ENCODE measurements at regions not wholly inside any gene's neighbourhood (a gene's known extent, or its start where the extent isn't known, plus 50 kb on each side); places are given as distances from the start of the nearest gene placed in this dataset.
"Not testable (repeated sequence)": the region's sequence is repeated elsewhere in the genome, so short reads cannot be mapped to it uniquely, and the experiment has no call there.

DNA sequence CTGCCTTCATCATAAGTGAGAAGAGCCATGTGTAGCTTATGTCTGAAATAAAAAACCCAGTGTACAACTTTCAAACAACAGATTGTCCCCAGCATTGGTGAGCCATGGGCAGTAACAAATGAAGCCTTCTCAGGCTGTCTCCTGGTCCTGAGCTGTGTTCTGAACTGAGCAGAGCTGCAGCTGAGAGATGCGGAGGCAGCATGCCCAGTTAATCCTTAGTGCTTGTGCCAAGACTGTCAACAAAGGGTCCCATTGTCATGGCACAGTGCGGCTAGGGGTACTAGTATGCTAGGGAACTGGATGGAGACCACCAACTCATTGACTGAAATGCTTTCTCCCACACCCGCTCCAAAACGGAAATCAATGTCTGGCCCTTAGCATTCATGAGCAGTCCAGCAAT is 154.3 kb downstream of the RMST start:
- DNase-seq = no peak

DNA sequence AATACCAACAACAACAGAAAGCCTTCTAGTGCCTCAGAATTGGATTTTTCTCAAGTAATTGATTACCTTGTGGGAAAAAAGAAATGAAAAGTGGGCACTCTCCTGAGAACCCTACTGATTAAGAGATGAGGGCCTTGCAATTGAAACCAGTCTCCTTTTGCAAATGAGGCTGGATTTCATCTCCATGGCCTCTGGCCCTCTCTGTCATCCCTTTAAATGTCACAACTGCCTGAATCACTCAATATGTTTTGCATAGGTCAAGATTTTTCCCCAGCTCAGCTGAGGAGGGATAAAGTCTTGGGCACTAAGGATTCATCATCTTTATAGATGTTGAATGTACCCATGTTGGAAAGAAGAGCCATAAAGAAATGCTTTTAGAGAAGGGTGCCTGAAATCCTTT is 166.4 kb downstream of the RMST start:
- DNase-seq = no peak

DNA sequence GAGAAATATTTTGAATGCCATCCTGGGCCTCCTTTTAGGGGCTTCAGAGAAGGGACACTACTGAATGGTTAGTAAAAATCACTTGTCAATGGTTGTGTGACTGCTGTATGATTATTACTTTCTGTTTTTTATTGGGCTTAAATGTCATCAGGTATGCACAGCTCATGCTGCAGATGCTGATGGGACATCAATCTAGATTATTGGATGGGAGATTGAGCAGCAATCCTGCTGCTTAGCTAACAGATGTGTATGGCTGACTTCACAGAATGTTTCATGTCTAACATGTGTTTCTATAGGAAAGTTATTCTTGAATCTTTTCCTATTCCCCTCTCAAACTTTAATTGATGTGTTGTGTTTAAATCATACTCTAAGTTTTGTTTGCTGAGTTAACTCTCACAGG is 166.8 kb downstream of the RMST start:
- DNase-seq = no peak

DNA sequence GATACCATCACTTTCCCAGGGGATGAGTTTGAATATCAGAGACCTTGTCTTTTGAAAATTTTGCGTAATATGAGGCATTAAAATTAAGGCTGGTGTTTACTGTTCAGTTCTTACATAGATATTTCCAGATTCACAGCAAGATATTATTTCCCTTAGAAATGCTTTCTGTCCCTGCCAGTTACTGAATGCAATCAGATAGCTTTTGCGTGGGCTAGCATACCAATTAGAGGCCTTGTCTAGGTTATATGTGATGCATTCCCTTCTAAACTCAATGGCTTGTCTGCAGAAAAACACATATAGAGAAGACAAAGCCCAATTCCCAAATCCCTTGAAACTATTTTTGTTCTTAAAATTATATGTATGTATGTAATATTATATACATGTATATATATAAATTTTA is 167.8 kb downstream of the RMST start:
- no peak for DNase-seq

DNA sequence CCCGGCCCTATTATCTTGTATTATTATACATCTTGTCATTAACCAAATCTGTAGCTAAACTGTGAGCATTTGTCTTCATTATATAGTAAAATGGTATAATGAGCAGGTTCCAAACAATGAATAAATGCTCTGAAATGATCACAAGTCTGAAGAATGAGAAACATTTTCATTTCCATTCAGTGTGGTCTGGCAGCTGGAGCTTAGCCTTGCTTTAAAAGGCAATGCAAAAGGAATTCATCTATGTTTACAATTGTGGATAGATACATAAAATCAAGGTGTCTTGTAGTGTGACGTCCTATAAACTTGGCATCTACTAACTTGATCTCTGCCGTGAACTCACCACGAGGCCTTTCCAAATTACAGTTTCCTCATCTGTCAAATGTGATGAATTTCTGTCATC is 168.3 kb downstream of the RMST start:
- no peak for DNase-seq

DNA sequence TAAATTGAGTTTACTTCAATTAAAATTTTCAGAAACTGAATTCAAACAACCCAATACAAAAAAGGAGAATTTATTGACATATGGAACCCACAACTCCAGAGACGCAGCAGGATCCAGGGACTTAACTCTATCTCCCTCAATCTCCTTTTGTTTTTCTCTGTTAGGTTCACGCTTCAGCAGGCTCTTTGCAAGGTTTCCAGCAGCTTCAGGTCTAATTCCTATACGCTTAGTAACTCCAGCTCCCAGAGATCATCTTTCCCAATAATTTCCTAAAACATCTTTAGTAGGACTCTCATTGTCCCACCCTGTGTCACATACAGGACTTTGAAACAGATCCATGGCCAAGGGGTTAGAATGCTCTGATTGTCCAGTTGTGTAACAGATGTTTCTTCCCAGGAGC is 175.2 kb downstream of the RMST start:
- DNase-seq = no peak

DNA sequence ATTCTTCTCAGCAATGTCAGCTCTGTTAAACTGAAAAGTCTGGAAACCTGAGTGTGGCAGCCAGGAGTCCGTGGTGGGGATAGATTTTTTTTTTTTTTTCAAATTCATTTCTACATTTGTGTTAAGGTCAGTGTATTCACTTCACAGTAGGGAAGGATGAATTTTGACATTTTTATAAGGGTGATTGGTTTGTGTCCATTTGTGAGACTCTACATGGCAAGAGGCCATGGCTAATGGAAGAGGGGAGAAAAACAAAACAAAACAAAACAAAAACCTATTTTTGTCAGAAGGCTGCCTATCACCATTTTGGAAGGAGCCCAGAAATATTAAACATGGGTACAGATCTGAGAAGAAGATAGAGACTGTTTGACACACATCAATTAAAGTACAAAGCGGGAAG is 176.1 kb downstream of the RMST start:
- DNase-seq = no peak

DNA sequence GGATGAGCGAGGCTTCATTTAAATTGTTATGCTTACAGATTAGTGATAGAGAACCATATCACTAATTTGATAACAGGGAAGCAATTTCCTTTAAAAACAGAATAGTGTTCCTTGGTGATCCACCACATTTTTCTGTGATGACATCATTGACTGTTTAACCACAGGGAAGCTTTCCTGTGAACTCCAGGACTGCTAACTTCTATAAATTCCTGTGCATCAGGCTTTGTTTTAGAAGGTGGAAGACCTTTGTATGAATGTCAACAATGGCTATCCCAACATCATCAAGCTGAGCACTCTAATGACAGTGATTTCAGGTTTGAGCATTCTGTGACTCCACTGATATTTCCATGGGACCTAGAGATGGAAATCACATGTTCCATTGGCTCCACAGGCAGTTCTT is 177.1 kb downstream of the RMST start:
- DNase-seq = no peak

DNA sequence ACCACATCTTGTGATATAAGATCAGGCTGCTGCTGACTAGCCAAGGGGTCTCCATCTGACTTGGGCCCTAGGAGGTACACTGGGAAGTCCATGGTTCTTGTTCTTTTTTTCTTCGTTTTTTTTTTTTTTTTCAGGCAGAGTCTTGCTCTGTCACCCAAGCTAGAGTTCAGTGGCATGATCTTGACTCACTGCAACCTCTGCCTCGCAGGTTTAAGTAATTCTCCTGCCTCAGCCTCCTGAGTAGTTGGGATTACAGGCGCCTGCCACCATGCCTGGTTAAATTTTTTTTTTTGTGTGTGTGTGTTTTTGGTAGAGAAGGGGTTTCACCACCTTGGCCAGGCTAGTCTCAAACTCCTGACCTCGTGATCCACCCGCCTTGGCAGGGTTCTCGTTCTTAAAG is 178.2 kb downstream of the RMST start:
- DNase-seq = no peak

DNA sequence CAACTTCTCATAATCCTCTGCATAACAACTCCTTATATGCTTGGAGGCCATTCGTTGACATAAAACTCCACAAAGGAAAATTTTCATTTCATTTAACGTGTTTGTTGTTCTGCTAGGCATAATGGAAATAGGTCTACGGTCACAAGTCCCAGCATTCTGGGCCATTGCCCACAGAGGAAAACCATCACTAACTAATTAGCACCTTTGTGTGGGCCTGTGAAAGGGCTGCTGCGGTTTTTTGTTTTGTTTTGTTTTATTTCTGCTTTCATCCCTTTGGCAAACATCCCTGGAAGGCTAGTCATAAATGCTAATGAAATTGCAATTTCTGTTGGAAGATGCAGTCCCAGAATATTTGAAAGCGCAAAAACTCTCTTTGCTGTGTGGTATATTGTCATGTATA is 180.3 kb downstream of the RMST start:
- no peak for DNase-seq

DNA sequence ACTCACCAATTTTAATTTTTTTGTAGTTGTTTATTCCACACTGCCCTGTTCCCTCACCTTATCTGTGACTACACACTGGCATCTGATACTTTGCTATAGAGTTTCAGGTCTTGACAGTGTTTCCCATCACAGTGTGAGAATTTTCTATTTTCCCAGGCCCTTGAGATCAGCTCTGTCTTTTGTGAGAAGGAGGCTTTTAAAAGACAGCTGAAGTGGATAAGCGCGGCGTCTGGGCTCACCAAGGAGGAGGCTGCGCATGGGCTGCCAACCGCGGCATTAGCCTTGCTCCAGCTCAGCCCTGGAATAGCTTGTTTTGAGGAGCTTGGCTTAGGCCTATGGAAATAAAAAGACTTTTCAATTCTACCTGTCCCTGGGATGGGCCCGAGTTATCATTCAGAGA is 181.3 kb downstream of the RMST start:
- no peak for DNase-seq

DNA sequence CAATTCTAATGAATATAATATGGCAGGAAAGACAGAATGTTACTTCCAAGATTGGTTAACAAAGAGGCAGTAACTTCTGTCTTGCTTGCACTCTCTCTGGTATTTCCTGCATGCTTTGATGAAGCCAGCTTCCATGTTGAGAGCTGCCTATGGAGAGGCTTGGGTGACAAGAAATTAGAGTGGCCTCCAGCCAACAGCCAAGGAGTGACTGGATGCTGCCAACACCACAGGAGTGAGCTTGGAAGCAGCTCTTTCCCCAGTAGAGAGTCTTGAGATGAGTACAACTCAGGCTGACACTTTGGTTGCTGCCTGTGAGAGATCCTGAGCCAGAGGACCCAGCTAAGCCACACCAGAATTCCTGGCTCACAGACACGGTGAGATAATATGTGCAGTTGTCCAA is 183.1 kb downstream of the RMST start:
- no peak for DNase-seq

DNA sequence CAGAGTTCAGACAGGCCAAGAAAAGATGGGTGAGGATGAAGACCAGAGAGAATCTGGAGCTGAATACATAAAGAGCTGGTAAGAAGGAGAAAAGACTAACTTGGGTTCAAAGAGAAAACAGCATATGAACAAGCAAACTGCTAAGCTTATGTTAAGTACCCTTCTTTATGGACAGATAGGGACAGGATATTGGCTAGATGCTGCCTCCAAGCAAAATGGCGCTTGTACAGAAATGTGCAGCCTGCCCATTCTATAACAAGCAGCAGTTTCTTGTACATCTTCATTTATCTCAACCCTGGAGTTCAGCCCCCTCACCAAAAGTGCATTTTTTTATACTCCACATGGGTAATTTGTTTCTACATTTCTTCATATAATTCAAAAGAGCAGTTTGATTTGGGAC is 184.5 kb downstream of the RMST start:
- no peak for DNase-seq

DNA sequence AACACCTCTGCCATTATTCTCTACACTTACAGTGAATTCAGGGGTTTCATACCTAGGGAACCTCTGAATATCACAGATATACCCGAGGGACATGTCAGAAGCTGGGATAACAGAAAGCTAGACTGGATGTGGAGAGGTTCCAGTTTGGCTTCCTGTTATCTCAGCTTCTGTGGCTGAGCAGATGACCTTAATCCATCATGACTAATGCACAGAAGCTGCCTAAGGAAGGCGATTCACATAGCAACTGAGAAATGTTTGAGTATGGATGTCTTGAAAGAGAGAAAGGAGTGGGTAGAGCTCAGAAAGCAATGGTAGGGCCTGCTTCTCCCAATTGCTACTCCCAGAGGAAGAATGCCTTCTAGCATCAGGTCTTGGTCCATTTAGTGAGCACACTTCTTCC is 187.6 kb downstream of the RMST start:
- DNase-seq = no peak

DNA sequence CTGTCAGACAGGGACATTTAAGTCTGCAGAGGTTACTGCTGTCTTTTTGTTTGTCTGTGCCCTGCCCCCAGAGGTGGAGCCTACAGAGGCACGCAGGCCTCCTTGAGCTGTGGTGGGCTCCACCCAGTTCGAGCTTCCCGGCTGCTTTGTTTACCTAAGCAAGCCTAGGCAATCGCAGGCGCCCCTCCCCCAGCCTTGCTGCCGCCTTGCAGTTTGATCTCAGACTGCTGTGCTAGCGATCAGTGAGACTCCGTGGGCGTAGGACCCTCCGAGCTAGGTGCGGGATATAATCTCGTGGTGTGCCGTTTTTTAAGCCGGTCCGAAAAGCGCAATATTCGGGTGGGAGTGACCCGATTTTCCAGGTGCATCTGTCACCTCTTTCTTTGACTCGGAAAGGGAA is 193.9 kb downstream of the RMST start:
- not testable (repeated sequence) for DNase-seq

DNA sequence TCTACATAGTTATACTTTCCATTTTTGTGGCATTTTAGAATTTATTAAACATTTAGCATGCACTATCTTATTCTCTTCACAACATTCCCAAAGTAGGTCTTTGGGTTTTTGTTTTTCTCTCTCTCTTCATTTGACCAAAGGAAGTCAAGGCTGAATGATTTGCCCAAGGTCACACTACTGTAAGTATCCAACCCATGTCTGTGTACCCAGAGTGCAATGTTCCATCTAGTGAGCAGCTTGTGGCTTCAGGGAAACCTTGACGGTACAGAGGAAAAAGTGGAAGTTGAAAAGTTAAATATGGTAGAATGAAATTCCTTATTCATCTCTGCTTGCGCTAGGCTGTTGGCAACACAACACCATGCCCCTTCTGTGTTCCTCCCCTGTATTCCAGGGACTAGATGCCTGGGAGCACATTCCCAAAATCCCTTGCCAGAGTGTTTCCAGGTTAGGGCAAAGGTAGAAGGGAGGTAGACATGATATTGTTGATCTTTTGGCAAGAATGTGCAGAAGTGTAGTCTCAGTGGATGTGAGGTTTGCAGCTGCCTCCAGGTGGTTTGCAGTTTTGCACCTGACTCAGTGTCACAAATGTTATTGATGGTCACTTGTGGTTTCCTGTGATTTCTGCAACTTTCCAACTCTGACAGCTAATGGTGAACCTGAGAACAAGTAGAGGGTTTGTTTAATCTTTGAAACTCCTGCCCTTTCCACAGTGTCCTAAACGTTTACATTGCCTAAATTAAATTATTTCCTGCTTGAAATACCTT is 196.7 kb downstream of the RMST start:
- no peak for DNase-seq

DNA sequence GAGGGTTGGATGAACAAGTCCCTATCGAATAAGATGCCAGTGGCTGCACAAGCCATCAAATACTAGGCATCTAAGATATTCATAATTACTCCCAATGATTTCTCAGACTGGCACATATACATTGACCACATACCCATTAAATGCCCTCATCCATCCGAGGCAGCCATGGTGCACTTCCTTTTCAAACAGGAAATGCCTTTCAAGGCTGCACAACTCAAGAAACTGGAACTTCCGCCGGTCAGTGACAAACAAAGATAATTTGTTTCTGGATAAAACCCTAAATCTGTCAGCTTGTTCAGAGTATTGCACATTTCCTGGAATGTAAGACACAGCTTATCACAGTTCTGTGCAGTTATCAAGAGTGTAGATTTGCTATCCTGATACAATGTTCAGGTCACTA is 203.7 kb downstream of the RMST start:
- no peak for DNase-seq

DNA sequence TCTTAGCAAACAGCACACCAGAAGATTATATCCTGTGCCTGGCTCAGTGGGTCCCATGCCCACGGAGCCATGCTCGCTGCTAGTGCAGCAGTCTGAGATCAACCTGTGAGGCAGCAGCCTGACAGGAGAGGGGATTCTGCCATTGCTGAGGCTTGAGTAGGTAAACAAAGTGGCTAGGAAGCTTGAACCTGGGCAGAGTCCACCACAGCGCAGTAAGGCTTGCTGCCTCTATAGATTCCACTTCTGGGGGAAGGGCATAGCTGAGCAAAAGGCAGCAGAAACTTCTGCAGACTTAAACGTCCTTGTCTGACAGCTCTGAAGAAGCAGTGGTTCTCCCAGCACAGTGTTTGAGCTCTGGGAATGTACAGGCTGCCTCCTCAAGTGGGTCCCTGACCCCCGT is 210.3 kb downstream of the RMST start:
- no peak for DNase-seq

DNA sequence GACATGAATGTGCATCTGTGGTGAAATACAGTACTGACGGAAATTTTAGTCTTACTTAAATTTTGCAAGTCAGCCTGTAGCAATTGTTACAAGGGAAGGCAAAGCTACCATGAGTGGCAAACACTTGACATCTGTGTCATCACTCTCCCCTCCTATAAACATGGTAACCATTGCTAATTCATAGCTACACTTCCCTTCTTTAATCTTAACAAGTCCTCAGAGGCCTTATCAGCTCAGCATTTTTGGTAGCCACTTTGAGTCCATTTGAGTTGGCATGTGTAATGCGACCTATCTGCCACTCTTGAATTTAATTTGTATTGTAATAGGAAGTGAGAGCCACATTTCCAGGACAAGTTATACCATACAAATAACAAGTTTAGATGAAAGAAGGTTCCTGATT is 218.1 kb downstream of the RMST start:
- no peak for DNase-seq

DNA sequence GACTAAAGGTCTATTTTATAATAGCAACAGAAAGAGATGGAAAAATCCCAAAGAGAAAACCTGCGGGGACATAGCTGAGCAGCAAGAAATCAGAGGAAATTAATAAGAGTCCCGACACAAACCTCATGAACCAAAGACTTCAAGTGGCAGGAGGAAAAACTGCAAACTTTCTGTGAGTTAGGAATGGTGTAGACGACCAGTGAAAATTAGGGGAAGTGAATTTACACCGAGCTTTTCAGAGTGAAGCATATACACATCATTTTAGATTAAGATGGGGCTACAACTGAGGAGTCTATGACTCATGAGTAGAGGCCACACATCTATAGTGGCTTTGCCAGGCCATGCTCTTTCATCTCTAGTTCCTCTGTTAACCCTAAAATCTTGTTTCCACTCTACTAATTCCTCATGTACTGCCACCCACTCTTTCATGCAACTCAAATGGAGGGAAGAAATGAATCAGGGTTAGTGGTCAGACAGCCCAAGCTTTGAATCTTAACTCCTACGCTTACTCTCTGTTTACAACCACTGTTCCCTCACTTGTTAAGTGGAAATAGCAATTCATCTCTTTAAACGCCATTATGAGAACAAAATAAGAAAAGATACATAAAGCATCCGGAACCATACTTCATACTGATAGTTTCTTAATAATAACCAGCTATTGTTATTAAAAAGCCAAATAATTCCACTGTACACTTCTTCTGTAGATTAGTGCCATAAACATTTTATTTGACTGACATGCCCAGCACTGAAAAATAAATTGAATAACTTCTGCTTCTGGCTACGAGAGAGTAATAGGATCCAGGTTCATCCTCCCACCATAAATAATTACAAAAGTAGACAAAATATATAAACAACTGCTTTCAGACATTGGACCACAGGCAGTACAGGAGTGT is 219.3 kb downstream of the RMST start:
- DNase-seq = no peak

DNA sequence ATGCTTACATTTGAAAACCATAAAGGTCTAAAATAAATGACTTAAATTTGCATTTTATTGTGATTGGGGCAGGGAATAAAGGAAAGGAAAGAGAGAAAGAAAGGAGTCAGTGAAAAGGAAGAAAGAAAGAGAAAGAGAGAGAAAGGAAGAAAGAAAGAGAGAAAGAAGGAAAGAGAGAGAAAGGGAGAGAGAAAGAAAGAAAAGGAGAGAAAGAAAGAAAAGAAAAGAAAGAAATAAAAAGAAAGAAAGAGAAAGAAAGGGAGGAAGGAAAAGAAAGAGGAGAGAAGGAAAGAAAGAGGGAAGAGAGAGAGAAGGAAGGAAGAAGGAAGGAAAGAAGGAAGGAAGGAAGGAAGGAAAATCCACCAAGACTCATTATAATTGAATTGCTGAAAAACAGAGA is 222.8 kb downstream of the RMST start:
- no peak for DNase-seq

DNA sequence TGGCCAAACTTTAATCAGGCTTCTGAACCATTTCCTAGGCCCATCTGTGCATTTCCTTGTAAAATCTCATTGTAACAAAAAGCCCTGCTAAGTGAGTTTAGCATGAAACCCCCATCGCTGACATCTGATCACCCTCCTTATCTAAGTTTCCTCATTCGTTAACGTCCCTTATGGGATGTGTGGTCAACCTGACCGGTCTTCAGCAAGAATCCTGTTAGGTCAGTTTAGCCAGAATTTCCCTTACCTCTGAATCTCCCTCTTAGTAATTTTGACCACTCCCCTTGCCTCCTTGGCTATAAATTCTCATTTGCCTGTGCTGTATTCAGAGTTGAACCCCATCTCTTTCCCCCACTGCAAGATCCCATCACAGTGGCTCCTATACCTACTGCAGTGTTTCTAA is 239.3 kb downstream of the RMST start:
- no peak for DNase-seq

DNA sequence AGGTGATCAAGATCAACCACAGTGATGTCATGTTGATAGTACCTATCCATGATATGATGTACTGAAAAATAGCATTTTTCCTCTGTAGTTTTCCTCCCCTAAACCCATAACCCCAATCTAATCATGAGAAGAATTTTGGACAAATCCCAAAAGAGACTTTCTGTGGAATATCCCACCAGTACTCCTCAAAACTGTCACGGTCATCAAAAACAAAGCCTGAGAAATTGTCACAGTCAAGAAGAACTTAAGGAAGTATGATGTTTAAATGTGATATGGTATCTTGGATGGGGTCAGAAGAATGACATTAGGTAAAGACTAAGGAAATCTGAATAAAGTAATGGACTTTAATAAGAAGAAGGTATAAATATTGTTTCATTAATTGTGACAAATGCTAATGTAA is 248.8 kb downstream of the RMST start:
- DNase-seq = no peak

DNA sequence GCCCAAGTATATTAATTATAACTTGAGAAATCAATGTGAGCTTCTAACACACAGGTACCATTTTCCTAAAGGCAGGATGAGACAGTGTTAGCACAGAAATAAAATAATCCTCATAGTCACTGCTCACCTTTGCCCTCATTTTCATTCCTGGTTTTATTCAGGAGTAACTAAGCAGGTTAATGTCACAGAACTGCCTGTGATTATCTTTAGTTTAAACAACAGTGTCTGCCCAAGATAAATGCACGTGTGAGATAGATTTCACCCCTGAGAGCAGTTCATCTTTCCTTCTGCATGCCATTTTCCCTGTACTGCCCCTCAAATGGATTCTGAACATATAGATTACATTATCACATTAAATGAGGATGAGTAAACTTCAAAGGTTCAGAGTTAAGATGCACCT is 250.7 kb downstream of the RMST start:
- DNase-seq = no peak

DNA sequence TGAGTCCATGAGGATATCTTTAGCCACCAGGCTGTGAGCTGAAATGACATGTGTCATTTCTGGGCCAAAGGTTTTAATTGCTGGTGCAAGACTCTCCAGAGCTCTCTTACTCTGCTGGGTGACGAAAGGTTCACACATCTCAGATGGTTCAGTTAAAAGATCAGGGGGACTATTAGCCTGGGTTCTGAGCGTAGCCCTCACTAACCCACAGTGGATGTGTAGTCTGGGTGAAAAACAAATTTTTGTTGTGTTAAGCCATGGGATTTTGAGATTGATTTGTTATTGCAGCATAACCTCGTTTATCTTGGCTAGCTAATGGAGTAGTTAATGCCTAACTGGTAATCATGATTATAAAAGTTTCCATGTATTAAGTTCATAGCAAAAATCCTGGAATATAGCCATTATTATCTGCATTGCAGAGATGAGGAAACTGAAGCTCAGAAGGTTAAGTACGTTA is 251.5 kb downstream of the RMST start:
- DNase-seq = no peak

Measured in activated T-cell treated with anti-CD3 and anti-CD28 coated beads for 4 hours (primary cell).